Astrocyte (in vitro differentiated cells and primary cell): ENCODE measurements at regions not wholly inside any gene's neighbourhood (a gene's known extent, or its start where the extent isn't known, plus 50 kb on each side); places are given as distances from the start of the nearest gene placed in this dataset.

Source experiments
- CTCF ChIP-seq: IDR thresholded peaks from 2 replicates; pipeline ENCODE4 v1.5.1; 2011; ENCODE audit warnings: low read depth, mild to moderate bottlenecking, inconsistent platforms, low read length, moderate library complexity; ENCODE audit not compliant: insufficient read depth
- EZH2 ChIP-seq: IDR thresholded peaks from 2 replicates; pipeline ENCODE4 v1.6.1; 2012; ENCODE audit warnings: mild to moderate bottlenecking, low read length, inconsistent platforms; ENCODE audit not compliant: insufficient read depth

- no peak for TF ChIP-seq EZH2
- no peak for TF ChIP-seq CTCF
Observed at GRCh38 chr1:172793823-172794222, 134.9 kb downstream of the FASLG start.
